Tibial artery (tissue), 4 donors: ENCODE measurements at regions not wholly inside any gene's neighbourhood (a gene's known extent, or its start where the extent isn't known, plus 50 kb on each side); places are given as distances from the start of the nearest gene placed in this dataset.

Experiments
- DNase-seq, 2 donors: peaks; one replicate each; pipeline ENCODE4 v3.0.0-alpha.2; 2019
- H3K27ac ChIP-seq, 2 donors: fragments of 200-600 bp; sonication (generic) in 1 of 2; 1 replicate in 1 of 2; 2 replicates in 1 of 2; pipeline ENCODE4 v1.5.1; 2018 to 2019; ENCODE audit warnings: mild to moderate bottlenecking in 1 of 2
- H3K27me3 ChIP-seq, 2 donors: fragments of 200-600 bp; sonication (generic) in 1 of 2; one replicate each; pipeline versions ENCODE4 v1.5.1 to v1.6.0; 2016 to 2019
- H3K36me3 ChIP-seq, 3 donors: fragments of 200-600 bp; sonication (generic) in 2 of 3; one replicate each; pipeline ENCODE4 v1.5.1; 2016 to 2019; ENCODE audit warnings: mild to moderate bottlenecking in 2 of 3
- H3K4me1 ChIP-seq, 4 donors: fragments of 200-600 bp; sonication (generic) in 2 of 4; 1 replicate in 3 of 4; 2 replicates in 1 of 4; pipeline ENCODE4 v1.5.1; 2016 to 2019
- H3K4me3 ChIP-seq, 2 donors: fragments of 200-600 bp; sonication (generic) in 1 of 2; 1 replicate in 1 of 2; 2 replicates in 1 of 2; pipeline ENCODE4 v1.5.1; 2018 to 2019; ENCODE audit warnings: mild to moderate bottlenecking in 2 of 2
- H3K9me3 ChIP-seq, 3 donors: fragments of 200-600 bp; sonication (generic) in 1 of 3; one replicate each; pipeline ENCODE4 v1.5.1; 2016 to 2019
- CTCF ChIP-seq, 2 experiments: fragments of 200-600 bp in 1 of 2; fragments of 450-650 bp in 1 of 2; IDR thresholded peaks; one replicate each; pipeline ENCODE4 v1.5.1; 2017 to 2019; ENCODE audit warnings: antibody characterized with exemption in 2 of 2, mild to moderate bottlenecking in 1 of 2, moderate library complexity in 1 of 2
- intact Hi-C: fragments of 100-400 bp; cut with DNase I; formaldehyde crosslinking; loops from one replicate; pipeline ENCODE4 v1.15.0; 2023; ENCODE audit warnings: low total_unique reads

- H3K36me3 ChIP-seq, result no peaks in the 10 kb centered on the region
- H3K9me3 ChIP-seq, result no peaks in the 10 kb centered on the region
- H3K27me3 ChIP-seq, result no peaks in the 10 kb centered on the region
- H3K4me3 ChIP-seq, result no peak overlapping the region
- no peak for DNase-seq
- no peaks in the 10 kb centered on the region for H3K4me1 ChIP-seq
- intact Hi-C loops, result no loop called here
- no peak for TF ChIP-seq CTCF (IDR thresholded peaks at IDR 0.05)
- no peak overlapping the region for H3K27ac ChIP-seq
Observed at GRCh38 chr2:600542-601386, 76.4 kb downstream of the TMEM18 start.

GRCh38 chr2:599601-600000 is 77.6 kb downstream of the TMEM18 start:
- Histone ChIP-seq H3K9me3 (no peaks in the 10 kb centered on the region), H3K4me1 (no peaks in the 10 kb centered on the region), H3K4me3 (no peak overlapping the region), H3K27me3 (no peaks in the 10 kb centered on the region), H3K36me3 (no peaks in the 10 kb centered on the region), H3K27ac (no peak overlapping the region)
- intact Hi-C loops, result no loop called here
- no peak for TF ChIP-seq CTCF (IDR thresholded peaks at IDR 0.05)
- no peak for DNase-seq

- no peaks in the 10 kb centered on the region for H3K4me1 ChIP-seq
Observed at GRCh38 chr2:598058-598802, 79.0 kb downstream of the TMEM18 start.

GRCh38 chr2:595831-596592 is 81.2 kb downstream of the TMEM18 start:
- intact Hi-C loops, result no loop called here
- Histone ChIP-seq H3K4me3 (no peak overlapping the region), H3K36me3 (no peaks in the 10 kb centered on the region), H3K27me3 (no peaks in the 10 kb centered on the region), H3K9me3 (no peaks in the 10 kb centered on the region), H3K27ac (no peak overlapping the region), H3K4me1 (no peaks in the 10 kb centered on the region)
- no peak for TF ChIP-seq CTCF (IDR thresholded peaks at IDR 0.05)
- no peak for DNase-seq

More at GRCh38 chr2:598058-598802, 79.0 kb downstream of the TMEM18 start:
- no peak for TF ChIP-seq CTCF (IDR thresholded peaks at IDR 0.05)
- H3K9me3 ChIP-seq, result no peaks in the 10 kb centered on the region
- H3K4me3 ChIP-seq, result no peak overlapping the region
- H3K27me3 ChIP-seq, result no peaks in the 10 kb centered on the region
- no peak overlapping the region for H3K27ac ChIP-seq
- H3K36me3 ChIP-seq, result no peaks in the 10 kb centered on the region
- intact Hi-C loops, result no loop called here
- DNase-seq, result no peak

GRCh38 chr2:595141-595815 is 81.9 kb downstream of the TMEM18 start:
- Histone ChIP-seq H3K9me3 (no peaks in the 10 kb centered on the region), H3K4me3 (no peak overlapping the region), H3K27me3 (peaks cover 0 to 4% of the 10 kb centered on the region in 2 donors), H3K36me3 (no peaks in the 10 kb centered on the region), H3K27ac (no peak overlapping the region), H3K4me1 (no peaks in the 10 kb centered on the region)
- no peak for TF ChIP-seq CTCF (IDR thresholded peaks at IDR 0.05)
- intact Hi-C loops, result no loop called here
- no peak for DNase-seq
